IPS-20b (cell line): ENCODE measurements at regions not wholly inside any gene's neighbourhood (a gene's known extent, or its start where the extent isn't known, plus 50 kb on each side); places are given as distances from the start of the nearest gene placed in this dataset.
A peak's percentile ranks its signal among the peaks of the same experiment; 100 is the strongest.
"Not testable (repeated sequence)": the region's sequence is repeated elsewhere in the genome, so short reads cannot be mapped to it uniquely, and the experiment has no call there.

Source experiments
- H3K27ac ChIP-seq: one replicate; pipeline ENCODE4 v1.5.1; 2013; ENCODE audit warnings: low read length
- H3K27me3 ChIP-seq: 2 replicates; pipeline ENCODE4 v1.6.1; 2013; ENCODE audit warnings: mild to moderate bottlenecking, low read length, inconsistent platforms; ENCODE audit not compliant: insufficient read depth
- H3K36me3 ChIP-seq: 2 replicates; pipeline ENCODE4 v1.6.1; 2013; ENCODE audit warnings: low read depth, mild to moderate bottlenecking, inconsistent platforms, low read length, moderate library complexity; ENCODE audit not compliant: insufficient read depth
- H3K4me1 ChIP-seq: 2 replicates; pipeline ENCODE4 v1.6.1; 2013; ENCODE audit warnings: mild to moderate bottlenecking, control low read depth, inconsistent platforms, low read length, moderate library complexity; ENCODE audit not compliant: insufficient read depth
- H3K4me3 ChIP-seq: 2 replicates; pipeline ENCODE4 v1.5.1; 2013; ENCODE audit warnings: mild to moderate bottlenecking, low read length, inconsistent platforms
- H3K9ac ChIP-seq: 2 replicates; pipeline ENCODE4 v1.6.1; 2013; ENCODE audit warnings: low read depth, mild to moderate bottlenecking, inconsistent platforms, low read length, moderate library complexity
- H3K9me3 ChIP-seq: 2 replicates; pipeline ENCODE4 v1.6.1; 2013; ENCODE audit warnings: mild to moderate bottlenecking, low read depth, low read length, inconsistent platforms; ENCODE audit not compliant: insufficient read depth

DNA sequence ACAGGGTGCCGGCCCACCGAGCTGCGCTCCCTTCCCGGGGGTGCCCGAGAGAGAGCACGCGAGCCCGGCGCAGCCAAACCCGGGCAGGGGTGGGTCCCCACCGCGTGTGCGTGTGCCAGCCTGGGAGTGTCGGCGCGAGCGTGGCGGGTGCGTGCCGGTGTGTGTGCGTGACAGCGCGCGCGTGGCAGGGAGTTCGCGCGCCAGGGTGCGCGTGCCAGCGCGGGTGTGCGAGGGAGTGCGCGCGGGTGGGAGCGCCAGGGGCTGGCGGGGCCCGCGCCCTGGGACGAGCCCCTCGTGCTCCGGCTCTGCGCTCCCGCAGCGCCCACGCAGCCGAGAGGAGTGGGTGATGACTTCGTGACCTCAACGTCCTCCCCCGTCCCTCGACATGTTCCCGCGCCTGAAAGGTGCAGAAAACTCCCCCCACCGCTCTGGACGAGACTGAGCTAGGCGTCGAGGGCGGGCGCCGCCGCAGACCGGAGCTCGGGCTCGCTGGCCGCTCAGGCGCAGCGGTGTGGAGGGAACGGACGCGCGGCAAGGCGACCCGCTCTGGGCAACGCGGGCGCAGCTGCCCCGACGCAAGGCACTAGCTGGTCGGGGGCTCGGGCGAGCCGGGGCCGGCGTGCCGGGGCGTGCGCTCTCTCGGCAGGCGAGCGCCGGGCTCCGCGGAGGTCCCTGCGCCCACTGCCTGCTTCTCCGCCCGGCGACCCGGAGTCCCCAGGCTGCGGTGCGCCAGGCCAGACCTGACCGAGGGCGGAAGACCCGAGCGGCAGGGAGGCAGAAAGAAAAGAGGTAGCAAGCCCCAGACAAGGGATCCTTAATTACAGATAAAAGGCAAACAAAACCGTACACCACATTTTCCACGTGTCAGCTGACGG is 582.8 kb downstream of the ZEB2 start:
- Histone ChIP-seq H3K36me3 (no peaks in the 10 kb centered on the region), H3K9ac (peak overlapping the region; percentile 57; the same call in 1 of the 2 replicates), H3K27ac (no peak overlapping the region), H3K9me3 (no peaks in the 10 kb centered on the region), H3K4me3 (peak overlapping the region; percentile 67), H3K27me3 (peaks cover 43% of the 10 kb centered on the region), H3K4me1 (peaks cover 35% of the 10 kb centered on the region; the same call in 1 of the 2 replicates)

DNA sequence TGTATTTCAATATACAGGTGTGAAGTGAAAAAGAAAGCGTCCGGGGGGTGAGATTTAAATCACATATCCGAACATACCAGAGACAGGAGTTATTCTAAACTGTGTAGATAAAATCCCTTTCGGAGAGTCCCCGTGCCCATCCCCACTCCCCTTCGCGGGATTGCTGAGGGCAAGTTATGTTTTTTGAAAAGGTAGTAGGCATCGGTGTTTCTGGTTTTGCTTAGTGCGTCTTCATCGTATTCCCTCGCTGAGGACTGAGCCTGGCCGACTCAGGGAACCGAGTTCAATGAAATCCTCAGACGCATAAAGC is 583.4 kb downstream of the ZEB2 start:
- H3K9me3 ChIP-seq = no peaks in the 10 kb centered on the region
- H3K27me3 ChIP-seq = peaks cover 43% of the 10 kb centered on the region
- no peaks in the 10 kb centered on the region for H3K36me3 ChIP-seq
- H3K4me1 ChIP-seq = peaks cover 35% of the 10 kb centered on the region; the same call in 1 of the 2 replicates
- H3K4me3 ChIP-seq = peak overlapping the region; percentile 67
- H3K27ac ChIP-seq = no peak overlapping the region
- peak overlapping the region; percentile 57; the same call in 1 of the 2 replicates for H3K9ac ChIP-seq

DNA sequence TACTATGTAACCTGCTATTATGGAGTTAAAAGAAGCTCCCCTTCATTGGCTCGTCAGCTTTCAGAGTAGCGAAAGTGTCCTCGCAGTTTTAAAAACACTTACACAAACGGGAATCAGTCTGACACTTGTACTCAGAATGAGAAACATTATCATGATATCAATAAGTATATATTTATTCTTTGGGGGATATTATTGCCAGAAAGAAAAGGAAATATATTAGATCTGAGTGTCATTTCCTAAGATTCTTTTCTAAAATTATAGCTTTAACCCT is 584.5 kb downstream of the ZEB2 start:
- Histone ChIP-seq H3K4me1 (peaks cover 35% of the 10 kb centered on the region; the same call in 1 of the 2 replicates), H3K36me3 (no peaks in the 10 kb centered on the region), H3K9ac (no peak overlapping the region), H3K27ac (no peak overlapping the region), H3K9me3 (no peaks in the 10 kb centered on the region), H3K4me3 (no peak overlapping the region), H3K27me3 (peaks cover 43% of the 10 kb centered on the region)

DNA sequence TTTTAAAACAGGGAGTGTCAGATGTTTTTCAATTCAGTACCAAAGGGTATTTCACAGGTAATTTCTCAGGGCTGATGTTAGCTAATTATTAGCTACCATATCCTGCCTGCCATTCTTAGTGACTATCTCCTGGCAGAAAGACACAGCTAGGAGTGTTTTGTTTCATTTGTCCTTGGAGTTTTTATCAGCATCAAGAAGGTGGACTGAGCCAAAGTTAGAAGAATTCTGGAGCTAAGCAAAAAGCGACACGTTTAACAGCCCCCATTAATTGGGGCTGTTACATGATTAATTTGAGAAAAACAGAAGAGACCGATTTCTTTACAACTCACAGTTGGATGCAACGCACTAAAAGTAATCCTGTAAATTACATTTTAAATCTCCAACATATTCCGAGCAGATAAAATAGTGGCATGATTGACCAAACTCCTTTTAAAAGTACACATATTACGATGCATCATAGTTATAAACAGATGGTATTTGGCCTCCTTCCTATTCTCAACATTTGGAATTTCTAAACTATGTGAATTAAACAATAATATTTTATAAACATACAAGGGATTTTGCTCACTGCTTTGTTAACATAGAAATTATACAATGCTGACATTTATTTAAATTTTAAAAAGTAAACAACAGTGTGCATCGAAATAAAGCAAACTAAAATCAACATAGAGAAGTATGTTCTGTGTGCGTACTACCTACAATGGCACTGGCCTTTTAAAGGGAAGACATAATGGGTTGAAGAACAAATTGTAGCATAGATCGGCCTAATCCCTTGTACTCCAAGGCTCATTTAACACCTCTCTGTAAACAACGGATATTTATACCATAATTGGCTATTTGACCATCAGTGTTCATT is 585.1 kb downstream of the ZEB2 start:
- Histone ChIP-seq H3K9me3 (no peaks in the 10 kb centered on the region), H3K36me3 (no peaks in the 10 kb centered on the region), H3K4me1 (peaks cover 35% of the 10 kb centered on the region; the same call in 1 of the 2 replicates), H3K9ac (no peak overlapping the region), H3K27me3 (peaks cover 43% of the 10 kb centered on the region), H3K4me3 (peak overlapping the region; percentile 20; the same call in 1 of the 2 replicates), H3K27ac (no peak overlapping the region)

DNA sequence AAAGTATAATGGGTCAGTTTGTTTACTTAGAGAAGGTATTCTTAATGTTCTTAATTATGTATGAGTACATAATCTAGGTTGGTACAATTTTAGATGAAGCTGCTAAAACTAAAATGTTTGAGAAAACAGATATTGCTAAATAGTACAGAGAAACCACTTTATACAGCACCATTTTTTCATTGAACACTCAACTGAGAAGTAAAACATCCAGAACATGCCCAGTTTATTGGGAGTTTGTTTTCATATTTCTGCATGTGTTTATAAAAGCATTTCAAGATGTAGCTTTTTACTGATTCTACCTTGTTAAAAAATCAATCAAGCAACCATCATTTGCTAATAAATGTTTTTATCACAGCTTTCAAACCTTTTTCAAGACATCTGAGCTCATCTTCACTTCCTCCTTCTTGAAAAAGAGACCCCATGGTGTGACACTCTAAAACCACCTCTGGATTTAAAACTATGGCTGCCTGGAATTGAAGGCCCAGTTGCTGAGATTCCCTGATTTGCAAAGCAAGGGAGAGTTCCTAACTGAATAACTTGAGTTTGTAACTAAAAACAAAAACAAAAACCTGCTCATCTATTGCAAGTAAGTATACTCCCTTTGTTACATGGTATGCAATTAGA is 585.9 kb downstream of the ZEB2 start:
- Histone ChIP-seq H3K4me3 (peak overlapping the region; percentile 20; the same call in 1 of the 2 replicates), H3K9ac (no peak overlapping the region), H3K9me3 (no peaks in the 10 kb centered on the region), H3K36me3 (no peaks in the 10 kb centered on the region), H3K27me3 (peaks cover 40% of the 10 kb centered on the region), H3K4me1 (peaks cover 34% of the 10 kb centered on the region; the same call in 1 of the 2 replicates), H3K27ac (no peak overlapping the region)

DNA sequence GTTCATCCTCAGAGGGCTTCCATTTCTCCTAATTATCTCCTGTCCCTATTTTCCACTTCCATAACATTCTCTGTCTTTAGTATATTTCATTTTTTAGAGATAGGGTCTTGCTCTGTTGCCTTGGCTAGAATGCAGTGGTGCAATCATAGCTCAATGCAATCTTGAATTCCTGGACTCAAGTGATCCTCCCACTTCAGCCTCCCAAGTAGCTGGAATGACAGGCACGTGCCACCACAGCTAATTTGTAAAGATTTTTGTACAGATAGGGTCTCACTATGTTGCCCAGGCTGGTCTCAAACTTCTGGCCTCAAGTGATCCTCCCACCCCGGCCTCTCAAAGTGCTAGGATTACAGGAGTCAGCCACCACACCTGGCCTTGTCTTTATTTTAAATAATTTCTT is 589.0 kb downstream of the ZEB2 start:
- Histone ChIP-seq H3K36me3 (no peaks in the 10 kb centered on the region), H3K4me3 (no peak overlapping the region), H3K27ac (no peak overlapping the region), H3K27me3 (peaks cover 9% of the 10 kb centered on the region), H3K9me3 (no peaks in the 10 kb centered on the region), H3K9ac (no peak overlapping the region), H3K4me1 (peaks cover 12% of the 10 kb centered on the region; the same call in 1 of the 2 replicates)

DNA sequence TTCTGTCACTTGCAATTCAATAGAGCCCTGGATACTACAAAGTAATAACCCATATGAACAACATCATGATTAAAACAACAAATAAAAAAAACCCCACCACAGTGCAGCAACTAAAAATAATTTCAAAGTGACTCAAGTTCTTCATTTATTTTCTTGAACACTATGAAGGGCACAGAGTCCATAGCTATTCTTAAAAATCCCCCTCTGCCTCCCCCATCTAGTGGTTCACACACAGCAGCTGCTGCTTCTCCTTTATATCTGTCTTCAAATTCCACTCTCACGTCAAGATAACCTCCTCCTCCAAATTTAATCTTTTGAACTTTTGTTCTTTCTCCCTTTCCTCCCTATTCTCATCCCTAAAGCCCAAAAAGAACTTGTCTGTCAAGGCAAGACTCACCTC is 591.3 kb downstream of the ZEB2 start:
- Histone ChIP-seq H3K9ac (no peak overlapping the region), H3K4me1 (peaks cover 2% of the 10 kb centered on the region; the same call in 1 of the 2 replicates), H3K27ac (no peak overlapping the region), H3K36me3 (no peaks in the 10 kb centered on the region), H3K27me3 (no peaks in the 10 kb centered on the region), H3K4me3 (no peak overlapping the region), H3K9me3 (no peaks in the 10 kb centered on the region)

DNA sequence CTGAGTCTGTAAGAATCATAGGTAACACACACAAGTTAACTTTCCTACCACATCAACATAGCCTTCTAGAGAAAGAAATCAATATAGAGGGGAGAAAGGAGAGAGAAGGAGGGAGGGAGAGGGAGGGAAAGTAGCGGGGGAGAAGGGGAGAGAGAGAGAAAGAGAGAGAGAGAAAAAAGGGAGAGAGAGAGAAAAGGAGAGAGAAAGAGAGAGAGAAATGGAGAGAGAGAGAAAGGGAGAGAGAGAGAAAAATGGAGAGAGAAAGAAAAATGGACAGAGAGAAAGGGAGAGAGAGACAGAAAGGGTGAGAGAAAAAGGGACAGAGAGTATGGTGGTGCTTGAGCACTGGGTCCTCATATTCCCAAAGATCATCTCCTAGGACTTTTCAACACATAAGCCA is 591.7 kb downstream of the ZEB2 start:
- H3K27me3 ChIP-seq = no peaks in the 10 kb centered on the region
- H3K27ac ChIP-seq = no peak overlapping the region
- no peaks in the 10 kb centered on the region for H3K9me3 ChIP-seq
- H3K36me3 ChIP-seq = no peaks in the 10 kb centered on the region
- H3K4me1 ChIP-seq = no peaks in the 10 kb centered on the region; the same call in 1 of the 2 replicates
- no peak overlapping the region for H3K4me3 ChIP-seq
- H3K9ac ChIP-seq = no peak overlapping the region

DNA sequence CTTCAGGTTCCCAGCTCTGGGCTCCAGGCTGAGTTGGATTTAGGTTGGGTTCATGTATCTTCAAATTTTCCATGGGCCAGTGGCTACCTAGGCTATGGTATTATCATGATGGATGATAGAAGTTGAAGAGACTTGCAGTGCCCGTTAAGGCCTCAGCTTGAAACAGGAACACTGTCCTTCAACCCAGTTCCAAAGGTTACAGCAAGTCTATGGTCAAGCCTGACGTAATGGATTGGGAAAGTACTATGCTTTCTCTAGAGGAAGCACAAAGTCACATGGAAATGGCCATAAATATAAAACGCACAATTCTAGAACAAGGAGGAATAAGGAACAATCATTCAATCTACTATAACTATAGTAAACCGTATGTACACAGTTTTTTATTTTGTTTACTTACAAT is 593.2 kb downstream of the ZEB2 start:
- no peaks in the 10 kb centered on the region for H3K4me1 ChIP-seq
- no peaks in the 10 kb centered on the region for H3K9me3 ChIP-seq
- no peak overlapping the region for H3K4me3 ChIP-seq
- no peaks in the 10 kb centered on the region for H3K27me3 ChIP-seq
- no peak overlapping the region for H3K27ac ChIP-seq
- H3K9ac ChIP-seq = no peak overlapping the region
- no peaks in the 10 kb centered on the region for H3K36me3 ChIP-seq

DNA sequence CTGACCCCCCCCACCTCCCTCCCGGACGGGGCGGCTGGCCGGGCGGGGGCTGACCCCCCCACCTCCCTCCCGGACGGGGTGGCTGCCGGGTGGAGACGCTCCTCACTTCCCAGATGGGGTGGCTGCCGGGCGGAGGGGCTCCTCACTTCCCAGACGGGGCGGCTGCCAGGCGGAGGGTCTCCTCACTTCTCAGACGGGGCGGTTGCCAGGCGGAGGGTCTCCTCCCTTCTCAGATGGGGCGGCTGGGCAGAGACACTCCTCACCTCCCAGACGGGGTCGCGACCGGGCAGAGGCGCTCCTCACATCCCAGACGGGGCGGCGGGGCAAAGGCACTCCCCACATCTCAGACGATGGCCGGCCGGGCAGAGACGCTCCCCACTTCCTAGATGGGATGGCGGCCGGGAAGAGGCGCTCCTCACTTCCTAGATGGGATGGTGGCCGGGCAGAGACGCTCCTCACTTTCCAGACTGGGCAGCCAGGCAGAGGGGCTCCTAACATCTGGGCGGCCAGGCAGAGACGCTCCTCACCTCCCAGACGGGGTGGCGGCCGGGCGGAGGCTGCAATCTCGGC is 597.6 kb downstream of the ZEB2 start:
- H3K27ac ChIP-seq, H3K4me1 ChIP-seq, H3K9ac ChIP-seq, H3K36me3 ChIP-seq, H3K4me3 ChIP-seq, H3K27me3 ChIP-seq: not testable (repeated sequence)
- H3K9me3 ChIP-seq = peaks cover 32% of the 10 kb centered on the region

DNA sequence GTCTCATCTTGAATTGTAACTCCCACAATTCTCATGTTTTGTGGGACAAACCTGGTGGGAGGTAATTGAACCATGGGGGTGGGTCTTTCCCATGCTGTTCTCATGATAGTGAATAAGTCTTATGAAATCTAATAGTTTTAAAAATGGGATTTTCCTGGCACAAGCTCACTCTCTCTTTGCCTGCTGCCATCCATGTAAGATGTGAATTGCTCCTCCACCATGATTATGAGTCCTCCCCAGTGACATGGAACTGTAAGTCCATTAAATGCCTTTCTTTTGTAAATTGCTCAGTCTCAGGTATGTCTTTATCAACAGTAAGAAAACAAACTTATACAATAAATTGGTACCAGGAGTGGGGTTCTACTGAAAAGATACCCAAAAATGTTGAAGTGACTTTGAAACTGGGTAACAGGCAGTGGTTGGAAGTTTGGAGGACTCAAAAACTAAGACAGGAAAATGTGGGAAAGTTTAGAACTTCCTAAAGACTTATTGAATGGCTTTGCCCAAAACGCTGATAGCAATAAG is 601.4 kb downstream of the ZEB2 start:
- H3K27ac ChIP-seq = no peak overlapping the region
- no peaks in the 10 kb centered on the region for H3K4me1 ChIP-seq
- no peaks in the 10 kb centered on the region for H3K36me3 ChIP-seq
- H3K27me3 ChIP-seq = no peaks in the 10 kb centered on the region
- no peak overlapping the region for H3K9ac ChIP-seq
- H3K4me3 ChIP-seq = no peak overlapping the region
- H3K9me3 ChIP-seq = peaks cover 32% of the 10 kb centered on the region
